DMS114 treated with DMSO at 0.1 percent for 48 hours (cell line): ENCODE measurements at regions not wholly inside any gene's neighbourhood (a gene's known extent, or its start where the extent isn't known, plus 50 kb on each side); places are given as distances from the start of the nearest gene placed in this dataset.
A peak's percentile ranks its signal among the peaks of the same experiment; 100 is the strongest.
"Not testable (repeated sequence)": the region's sequence is repeated elsewhere in the genome, so short reads cannot be mapped to it uniquely, and the experiment has no call there.

Source experiments
- DNase-seq: peaks from one replicate; lab custom pipeline; 2025; ENCODE audit not compliant: unreplicated experiment; lab: John Stamatoyannopoulos, UW

GRCh38 chr11:88061111-88061510, 114.1 kb downstream of the RAB38 start:
- DNase-seq, result no peak

DNA sequence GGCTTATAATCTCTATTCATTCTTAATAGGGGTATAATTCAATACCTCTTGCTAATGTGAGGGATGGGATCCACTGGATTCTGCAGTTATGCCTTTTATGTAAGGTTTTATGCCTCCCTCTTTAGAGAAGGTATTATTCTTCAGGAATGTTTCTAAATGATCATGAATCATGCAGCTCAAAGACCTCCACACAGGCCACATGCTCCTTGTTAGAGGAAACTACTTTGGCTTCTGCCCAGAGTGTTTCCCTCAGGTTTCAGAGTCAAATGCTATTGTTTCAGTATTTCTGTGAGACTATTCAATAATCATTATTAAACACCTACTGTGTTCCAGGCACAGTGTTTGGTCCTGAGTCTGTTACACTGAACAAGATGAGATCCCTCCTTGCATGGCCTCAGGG, 115.9 kb downstream of the RAB38 start:
- DNase-seq, result no peak

DNA sequence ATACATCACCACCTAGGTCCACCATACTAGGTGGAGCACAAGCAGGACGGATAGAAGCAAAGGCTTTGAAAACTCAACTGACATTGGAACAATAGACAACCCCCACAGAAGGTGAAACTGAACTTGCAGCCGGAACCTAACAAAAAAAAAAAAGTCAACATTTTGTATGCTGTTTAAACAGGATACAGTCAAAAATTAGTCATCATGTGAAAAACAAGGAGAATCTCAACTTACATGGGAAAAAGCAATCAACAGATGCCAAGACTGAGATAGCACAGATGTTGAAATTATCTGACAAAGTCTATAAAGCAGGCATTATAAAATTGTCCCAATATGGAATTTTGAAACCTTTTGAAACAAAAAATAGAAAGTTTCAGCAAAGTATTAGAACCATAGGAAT, 123.8 kb downstream of the RAB38 start:
- DNase-seq, result no peak

GRCh38 chr11:88050247-88050646, 125.0 kb downstream of the RAB38 start:
- DNase-seq, result no peak

- not testable (repeated sequence) for DNase-seq
These were observed 130.0 kb downstream of the RAB38 start for GRCh38 chr11:88045288-88045687.

- not testable (repeated sequence) for DNase-seq
These were observed 130.6 kb downstream of the RAB38 start for GRCh38 chr11:88044658-88045057.

DNA sequence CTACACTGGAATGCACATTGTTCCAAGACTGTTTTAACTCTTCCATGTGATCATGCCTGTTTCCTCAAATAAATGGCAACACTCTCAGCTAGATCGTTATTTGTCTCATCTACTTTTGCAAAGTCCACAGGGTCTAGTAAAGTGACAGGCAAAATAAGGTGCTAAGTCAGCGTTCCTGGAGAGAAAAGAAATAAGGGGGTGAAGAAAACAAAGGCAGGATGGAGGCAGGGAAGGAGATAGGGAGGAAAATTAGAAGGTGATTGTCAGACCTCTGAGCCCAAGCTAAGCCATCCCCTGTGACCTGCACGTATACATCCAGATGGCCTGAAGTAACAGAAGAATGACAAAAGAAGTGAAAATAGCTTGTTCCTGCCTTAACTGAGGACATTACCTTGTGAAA, 132.1 kb downstream of the RAB38 start:
- no peak for DNase-seq

DNA sequence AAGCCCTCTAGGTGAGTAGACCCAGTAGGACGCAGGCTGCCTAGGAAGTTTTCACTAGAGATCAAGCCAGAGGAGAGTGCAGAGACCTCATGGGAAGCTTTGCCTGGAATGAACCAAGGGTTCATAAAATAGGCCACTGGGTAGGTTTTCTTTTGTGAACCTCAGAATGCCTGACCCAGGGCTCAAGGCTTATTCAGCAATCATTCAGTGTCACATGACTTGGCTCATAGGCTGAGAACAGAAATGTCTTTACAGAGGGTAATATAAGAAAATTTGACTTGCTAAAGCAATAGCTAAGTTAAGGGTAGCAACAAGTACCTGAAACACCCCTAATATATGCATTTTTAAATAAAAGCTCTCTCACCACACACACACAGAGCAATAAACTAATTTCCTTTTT, 132.6 kb downstream of the RAB38 start:
- DNase-seq, result no peak

DNA sequence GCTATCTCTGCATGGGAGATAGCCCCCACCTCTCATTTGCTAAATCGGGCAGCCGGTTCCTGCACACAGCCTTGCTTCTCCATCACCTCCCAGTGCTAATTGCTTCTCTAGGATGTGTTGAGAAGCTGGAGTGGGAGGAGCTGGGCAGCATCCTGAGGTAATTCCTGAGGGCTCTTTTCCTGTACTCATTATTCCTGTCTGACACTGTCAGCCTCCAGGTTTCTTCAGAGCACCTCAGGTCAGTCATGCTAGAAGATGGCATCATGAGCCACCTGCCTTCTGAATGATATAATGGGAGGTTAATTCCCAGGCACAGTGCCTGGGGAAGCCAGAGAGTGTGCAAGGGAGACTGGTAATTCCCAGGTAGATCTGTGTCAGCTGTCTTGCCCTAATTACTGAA, 133.0 kb downstream of the RAB38 start:
- no peak for DNase-seq

GRCh38 chr11:88041679-88042078, 133.6 kb downstream of the RAB38 start:
- DNase-seq, result no peak

DNA sequence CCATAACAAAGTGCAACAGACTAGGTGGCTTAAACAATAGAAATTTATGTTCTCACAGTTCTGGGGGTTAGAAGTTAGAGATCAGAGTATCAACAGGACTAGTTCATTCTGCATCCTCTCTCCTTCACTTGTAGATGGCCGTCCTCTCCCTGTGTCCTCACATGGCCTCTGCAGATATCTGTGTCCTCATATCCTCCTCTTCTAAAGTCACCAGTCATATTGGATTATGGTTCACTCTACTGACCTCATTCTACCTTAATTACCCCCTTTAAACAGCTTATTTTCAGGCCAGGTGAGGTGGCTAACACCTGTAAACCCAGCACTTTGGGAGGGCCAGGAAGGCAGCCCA, 135.1 kb downstream of the RAB38 start:
- DNase-seq, result no peak

GRCh38 chr11:88039476-88040147, 135.6 kb downstream of the RAB38 start:
- no peak for DNase-seq

DNA sequence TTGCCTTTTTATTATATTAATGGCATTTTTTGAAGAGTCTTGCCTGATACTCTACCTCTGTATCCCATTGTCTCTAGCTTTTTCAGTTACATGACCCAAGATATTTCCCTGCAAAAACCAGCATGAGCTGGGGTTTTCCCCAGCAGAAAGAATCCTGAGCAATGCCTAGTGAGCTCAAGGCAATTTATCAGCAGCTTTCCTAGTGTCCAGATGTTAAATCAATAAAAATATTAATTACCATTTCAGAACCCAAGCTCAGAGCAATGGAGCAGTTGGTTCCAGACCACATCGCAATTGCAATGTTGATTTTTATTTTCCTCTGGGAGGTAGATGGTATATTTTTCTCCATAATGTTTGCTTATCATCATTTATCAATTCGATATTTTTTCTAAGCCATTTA, 137.2 kb downstream of the RAB38 start:
- no peak for DNase-seq

- no peak for DNase-seq
These were observed 138.5 kb downstream of the RAB38 start for GRCh38 chr11:88036701-88037100.

DNA sequence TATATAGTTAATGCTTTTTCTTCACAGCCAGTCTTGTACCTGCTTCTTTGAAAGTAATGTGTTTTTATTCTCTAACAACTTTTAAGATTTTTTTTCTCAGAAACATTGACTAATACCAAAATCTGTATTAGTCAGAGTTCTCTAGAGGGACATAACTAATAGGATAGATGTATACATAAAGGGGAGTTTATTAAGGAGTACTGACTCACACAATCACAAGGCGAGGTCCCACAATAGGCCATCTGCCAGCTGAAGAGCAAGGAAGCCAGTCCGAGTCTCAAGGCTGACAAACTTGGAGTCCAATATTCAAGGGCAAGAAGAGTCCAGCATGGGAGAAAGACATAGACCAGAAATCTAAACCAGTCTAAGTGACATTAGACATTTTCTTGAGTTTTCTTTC, 140.0 kb downstream of the RAB38 start:
- no peak for DNase-seq

DNA sequence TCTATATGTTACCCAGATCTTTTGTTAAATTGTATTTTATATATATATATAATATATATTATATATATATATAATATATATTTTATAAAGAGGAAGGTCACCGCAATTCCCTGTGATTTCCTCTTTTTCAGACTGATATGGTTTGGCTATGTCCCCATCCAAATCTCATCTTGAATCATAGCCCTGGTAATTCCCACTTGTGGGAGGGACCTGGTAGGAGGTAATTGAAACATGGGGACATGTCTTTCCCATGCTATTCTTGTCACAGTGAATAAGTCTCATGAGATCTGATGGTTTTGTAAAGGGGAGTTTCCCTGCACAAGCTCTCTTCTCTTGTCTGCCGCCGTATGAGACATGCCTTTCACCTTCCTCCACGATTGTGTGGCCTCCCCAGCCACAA, 157.6 kb downstream of the RAB38 start:
- DNase-seq, result no peak

- DNase-seq, result peak; percentile 45
These were observed 158.7 kb downstream of the RAB38 start for GRCh38 chr11:88016392-88017170.

GRCh38 chr11:88015170-88015569, 160.1 kb downstream of the RAB38 start:
- no peak for DNase-seq

GRCh38 chr11:88013508-88014065, 161.7 kb downstream of the RAB38 start:
- DNase-seq, result no peak

DNA sequence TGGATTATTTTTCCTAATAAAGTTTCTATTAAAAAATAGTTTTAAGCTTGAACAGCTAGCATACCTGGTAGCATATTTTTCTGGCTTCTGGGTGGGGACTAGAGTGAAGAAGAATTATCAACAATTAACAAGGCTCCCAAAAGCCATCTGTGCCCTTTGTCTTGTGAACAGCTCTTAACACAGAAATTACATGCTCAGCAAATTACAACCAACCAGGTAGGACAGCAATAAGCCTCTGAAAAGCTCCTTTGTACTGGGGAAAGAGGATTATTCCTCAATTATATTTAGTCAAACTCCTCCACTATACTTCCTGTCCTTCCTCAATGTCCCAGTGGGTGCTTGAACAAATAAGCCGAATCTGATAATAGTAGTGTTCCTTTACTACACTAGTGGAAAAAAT, 162.8 kb downstream of the RAB38 start:
- no peak for DNase-seq

- no peak for DNase-seq
These were observed 199.2 kb downstream of the RAB38 start for GRCh38 chr11:87976009-87976408.

DNA sequence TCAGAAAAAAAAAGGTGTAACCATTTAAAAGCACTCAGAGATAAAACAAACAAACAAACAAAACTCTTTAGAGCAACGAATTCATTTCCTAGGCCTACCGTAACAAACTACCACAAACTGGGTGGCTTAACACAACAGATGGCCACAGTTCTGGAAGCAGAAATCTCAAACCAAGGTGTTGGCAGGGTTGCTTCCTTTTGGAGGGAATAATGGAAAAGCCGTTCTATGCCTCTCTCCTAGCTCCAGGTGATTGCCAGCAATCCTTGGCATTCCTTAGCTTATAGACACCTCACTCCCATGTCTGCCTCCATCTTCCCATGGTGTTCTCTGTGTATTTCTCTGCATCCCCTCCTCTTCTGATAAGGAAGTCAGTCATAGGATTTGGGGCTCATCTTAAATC, 200.4 kb downstream of the RAB38 start:
- DNase-seq, result no peak

- DNase-seq, result no peak
These were observed 203.1 kb downstream of the RAB38 start for GRCh38 chr11:87972133-87972532.
